Myocyte (in vitro differentiated cells): ENCODE measurements at regions not wholly inside any gene's neighbourhood (a gene's known extent, or its start where the extent isn't known, plus 50 kb on each side); places are given as distances from the start of the nearest gene placed in this dataset.
"Not testable (repeated sequence)": the region's sequence is repeated elsewhere in the genome, so short reads cannot be mapped to it uniquely, and the experiment has no call there.

ENCODE experiments used
- DNase-seq: peaks from one replicate; pipeline ENCODE4 v3.0.0-alpha.2; 2012; ENCODE audit warnings: low read depth

DNA sequence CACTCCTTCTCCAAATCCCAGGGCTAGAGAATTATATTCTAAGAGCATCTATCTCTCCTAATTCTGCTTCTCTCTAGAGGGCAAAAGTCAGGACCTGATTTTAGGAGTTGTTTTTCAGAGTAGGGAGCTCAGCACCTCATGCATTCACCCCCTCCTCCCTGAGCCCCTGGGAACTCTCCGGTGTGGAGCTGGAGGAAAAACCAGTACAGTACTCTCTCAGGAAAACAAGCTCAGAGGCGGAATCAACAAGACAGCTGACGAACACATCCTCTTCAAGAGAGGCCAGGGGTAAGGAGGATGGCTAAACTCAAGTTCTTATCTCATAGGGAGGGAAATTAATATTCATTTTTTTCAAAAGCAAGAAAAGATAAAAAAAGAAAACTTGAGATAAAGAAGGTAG is 120.1 kb upstream of the CDYL start:
- no peak for DNase-seq

DNA sequence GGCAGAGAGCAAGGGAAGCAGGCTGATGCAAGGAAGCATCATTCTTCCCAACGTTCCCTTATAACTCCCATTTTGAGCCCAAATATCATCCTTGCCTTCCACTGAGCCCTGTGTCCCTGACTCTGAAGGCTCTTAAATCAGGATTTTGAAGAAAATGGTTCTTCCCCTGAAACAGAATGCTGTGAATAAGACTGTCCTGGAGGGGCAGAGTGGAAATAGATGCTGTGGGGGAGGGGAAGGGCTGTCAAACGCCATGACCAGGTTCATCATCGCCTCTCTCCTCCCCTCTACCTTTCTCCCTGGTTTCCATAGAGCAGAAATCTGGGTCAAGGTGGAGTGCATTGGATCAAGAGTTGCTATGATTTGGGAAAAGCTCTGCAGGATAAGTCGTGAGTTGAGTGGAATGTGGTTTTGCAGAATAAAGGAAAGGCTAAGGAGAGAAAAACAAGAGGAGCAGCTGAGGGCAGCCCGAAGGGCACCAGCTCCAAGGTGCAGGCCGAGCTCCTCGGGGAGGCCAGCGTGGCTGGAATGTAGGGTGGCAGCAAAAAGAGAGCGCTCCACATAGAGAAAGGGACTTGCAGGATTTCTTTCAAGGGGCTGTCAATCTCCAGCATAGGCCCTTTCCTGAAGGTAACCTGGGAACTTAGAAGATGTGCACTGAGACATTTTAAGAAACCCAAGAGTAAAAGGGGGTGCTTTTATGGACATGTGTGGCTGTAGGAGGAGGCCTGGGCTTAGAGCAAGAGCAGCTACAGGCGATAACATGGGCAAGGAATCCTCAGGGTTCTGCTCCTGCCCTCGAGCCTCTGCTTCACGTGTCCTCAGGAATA is 120.8 kb upstream of the CDYL start:
- DNase-seq: no peak

DNA sequence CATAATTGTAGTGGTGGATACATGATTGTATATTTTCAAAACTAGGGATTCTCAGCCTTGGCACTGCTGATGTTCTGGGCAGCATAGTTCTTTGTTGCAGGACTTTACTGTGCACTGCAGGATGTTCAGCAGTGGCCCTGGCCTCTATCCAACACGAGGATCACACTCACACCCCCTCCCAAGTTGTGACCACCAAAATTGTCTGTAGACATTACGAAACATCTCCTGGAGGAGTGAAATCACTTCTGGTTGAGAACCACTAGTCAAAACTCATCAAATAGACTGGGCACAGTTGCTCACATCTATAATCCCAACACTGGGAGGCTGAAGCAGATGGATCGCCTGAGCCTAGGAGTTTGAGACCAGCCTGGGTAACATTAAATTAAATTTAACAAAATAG is 123.1 kb upstream of the CDYL start:
- DNase-seq: no peak

DNA sequence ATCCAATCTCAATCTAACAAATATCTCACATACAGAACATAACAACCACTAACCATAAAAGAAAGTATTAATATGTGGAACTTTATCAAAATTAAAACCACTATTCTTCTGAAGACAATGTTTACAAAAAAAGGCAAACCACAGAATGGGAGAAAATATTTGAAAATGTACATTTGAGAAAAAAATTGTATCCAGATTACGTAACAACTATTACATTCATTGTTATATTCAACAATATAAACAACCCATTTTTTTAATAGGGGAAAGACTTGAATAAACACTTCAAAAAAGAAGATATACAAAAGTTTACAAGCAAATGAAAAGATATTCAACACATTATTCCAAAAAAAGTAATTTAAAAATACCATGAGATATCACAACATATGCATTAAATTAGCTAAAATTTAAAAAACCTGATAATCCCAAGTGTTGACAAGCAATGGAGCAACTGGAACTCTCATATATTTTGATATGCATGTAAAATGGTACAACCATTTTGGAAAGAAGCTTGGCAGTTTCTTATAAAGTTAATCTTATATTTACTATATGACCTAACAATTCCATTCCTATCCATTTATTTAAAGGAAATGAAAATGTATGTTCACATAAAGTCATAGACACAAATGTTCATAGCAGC is 124.3 kb upstream of the CDYL start:
- DNase-seq: no peak

DNA sequence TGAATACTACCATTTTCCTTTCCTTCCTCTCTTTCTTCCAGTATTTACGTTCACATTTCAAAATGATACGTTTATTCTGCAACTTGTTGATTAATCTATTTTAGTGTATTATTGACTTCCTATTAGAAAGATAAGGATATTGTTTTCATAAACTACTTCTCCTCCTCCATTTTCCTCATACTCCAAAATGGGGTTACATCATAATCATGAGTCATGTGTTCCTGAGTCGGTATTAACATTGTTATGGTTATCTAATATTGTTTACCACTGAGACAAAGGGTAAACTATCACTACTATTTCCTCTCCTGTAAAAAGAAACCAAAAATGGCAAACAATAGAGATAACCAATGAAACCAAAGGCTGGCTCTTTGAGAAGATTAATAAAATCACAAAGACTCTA is 126.5 kb upstream of the CDYL start:
- DNase-seq: no peak

DNA sequence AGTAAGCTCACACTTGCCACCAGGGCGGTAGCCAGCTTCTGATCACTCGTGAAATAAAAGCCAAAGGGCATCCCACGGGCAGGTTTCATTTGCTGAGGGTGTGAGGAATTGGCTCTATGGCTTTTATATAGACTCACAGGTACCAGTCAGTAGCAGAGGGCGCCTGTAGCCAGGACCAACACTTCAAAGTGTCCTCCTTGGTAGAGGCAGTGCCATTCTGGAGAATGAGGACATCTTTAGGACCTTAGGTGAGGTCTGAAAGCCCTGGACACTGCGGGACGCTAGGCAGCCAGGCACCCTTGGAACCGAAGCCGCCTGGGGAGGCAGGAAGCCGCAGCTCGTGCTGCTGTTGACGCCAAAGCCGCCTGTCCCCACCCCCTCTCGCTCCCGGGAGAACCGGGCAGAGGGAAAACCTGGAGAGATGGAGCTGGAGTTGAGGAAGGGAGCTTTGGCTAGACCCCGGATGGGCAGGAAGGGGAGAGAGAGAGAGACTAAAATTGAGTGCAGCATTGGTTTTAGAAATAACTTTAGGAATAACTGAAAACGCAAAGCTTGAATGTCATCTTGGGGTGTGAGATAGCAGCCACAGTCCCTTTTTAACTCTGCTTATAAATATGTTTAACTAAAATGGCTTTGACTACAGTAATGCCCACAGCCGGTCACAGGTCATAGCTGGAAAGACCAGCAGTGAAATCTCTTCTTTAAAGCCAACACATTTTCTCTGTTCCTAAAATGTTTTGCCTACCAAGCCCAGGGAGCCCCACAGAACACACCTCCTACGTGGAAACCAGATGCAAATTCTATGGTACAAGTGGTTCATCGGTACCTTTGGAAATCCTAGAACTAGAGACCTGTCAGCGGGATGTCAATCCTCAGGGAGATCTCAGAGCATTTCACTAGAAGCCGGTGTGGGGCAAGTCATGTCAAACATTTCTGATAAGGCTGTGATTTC is 128.5 kb upstream of the CDYL start:
- DNase-seq: peak; percentile 85

DNA sequence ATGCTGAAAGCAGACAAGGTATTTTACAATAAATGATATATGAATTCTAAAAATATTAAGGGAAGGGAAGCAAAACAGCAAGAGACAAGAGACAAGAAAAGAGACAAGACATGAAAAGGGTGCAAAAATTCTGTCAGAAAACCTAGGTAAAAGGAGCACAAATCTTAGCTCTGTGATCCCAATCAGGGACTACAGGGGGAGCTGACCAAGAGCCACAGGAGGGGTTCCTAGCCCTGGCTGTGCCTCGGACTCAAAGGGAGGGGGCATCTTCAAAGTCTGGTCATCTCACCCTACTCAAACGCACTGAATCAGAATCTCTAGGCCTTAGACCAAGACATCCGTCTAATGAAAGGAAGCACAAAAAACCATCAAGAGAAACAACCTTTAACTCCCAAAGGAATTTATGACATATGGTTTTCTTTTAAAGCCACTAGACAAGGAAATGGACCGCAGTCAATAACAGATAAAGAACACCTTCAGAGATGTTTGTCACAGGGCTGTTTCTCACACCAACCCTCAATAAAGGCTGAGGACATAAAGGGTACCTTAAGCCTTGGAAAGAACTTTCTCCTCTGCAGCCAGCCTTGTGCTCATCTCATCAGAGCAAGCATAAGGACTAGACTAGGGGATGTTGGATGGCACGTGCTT is 130.4 kb upstream of the CDYL start:
- no peak for DNase-seq

DNA sequence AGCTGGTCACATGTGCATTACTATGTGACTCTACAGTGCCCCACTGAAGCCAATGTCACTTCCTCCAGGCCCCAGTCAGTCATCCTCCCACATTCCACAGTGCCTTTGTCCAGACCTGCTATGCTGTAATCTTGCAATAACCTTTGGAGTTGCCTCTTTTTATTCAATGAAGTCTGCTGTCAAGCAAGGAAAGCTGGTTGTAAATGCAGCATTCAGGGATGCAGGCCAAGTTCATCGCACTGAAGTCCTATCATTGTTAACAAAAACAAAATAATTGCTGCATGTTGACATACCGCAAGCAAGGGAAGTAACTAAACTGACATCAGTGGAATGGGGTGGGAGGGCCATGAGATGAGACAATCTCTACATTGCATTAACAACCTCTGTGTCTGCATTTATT is 131.2 kb upstream of the CDYL start:
- no peak for DNase-seq

DNA sequence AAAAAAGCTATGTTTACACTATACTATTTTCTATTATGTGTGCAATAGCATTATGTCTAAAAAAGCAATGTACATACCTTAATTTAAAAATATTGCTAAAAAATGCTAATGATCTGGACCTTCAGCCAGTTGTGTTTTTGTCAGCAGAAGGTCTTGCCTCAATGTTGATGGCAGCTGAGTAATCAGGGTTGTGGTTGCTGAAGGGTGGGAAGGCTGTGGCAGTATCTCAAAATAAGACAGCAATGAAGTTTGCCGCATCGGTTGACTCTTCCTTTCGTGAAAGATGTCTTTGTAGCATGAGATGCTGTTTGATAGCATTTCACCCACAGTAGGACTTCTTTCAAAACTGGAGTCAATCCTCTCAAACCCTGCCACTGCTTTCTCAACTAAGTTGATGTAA is 134.7 kb upstream of the CDYL start:
- DNase-seq: peak; percentile 63

DNA sequence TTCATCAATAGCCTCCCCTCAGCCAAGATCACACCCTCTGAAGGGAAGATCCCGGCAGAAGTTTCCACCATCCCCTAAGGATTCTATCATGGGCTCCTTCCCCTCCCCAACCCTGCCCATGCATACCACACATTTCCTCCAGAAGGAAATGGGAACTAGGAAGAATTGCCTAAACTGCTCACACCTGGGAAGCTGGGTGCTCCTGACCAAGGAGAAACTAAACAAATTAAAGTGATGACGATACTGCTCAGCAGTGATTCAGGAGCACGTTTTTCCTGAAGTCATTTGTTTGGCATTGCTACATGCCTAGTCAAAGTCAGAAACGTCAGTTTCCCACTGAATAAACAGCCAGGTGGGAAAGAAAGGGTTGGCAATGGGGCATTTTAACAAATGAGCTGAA is 136.1 kb upstream of the CDYL start:
- no peak for DNase-seq

DNA sequence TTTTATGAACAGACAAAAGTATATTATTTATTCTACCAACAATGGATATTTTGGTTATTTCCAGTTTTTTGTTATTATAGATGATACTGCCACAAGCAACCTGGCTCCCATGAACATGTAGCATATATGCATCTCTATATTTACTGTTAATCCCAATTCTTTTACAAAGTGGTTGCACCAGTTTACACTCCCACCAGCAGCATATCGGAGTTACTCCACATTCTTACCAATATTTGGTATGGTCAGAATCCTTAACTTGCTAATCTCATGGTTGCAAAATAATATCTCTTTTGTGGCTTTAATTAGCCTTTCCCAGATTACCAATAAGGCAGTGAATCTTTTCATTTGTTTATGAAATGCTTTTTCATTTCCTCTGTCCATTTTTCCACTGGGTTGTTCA is 137.6 kb upstream of the CDYL start:
- no peak for DNase-seq

DNA sequence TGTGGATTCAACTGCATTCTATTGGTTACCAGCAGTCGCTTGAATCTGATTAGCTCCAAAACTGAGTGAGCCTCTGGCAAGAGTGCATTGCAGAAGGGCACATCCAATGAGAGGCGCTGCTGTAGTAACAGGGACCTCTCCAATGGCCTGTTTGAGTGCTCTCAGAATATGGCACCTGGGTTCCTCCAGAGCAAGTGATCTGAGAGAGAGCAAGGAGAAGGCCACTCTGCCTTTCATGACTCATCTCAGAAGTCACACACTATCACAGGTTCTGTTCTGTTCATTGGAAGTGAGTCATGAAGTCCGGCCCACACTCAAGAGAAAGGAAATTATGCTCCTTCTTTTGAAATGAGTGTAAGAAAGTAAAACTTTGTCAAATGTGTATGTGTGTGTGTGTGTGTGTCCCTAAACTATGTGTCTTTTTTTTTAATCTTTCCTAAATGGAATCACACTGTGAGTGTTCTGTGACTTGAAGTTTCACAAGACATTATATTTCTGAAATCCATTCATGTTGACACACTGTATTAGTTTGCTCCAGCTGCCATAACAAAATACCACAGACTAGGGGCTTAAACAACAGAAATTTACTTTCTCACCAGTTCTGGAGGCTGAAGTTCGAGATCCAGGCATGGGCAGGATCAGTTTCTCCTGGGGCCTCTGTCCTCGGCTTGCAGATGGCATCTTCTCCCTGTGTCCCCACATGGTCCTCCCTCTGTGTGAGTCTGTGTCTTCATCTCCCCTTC is 138.3 kb upstream of the CDYL start:
- DNase-seq: peak; percentile 41

DNA sequence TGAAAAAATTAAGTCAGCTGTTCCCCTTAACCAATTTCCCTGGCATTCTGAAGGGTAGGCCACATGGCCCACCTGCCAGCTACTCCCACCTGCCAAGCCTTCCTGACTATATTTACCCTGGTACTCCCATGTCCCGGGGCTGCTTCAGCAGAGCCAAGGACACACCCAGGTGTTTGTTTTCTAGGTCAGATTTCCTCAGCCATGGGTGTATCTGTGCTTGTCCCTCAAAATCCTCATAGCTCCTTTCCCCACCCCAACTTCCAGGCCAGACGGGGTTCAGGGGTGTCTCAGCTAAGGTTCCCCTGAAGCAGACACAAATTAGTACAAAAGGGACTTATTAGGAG is 139.4 kb upstream of the CDYL start:
- no peak for DNase-seq

DNA sequence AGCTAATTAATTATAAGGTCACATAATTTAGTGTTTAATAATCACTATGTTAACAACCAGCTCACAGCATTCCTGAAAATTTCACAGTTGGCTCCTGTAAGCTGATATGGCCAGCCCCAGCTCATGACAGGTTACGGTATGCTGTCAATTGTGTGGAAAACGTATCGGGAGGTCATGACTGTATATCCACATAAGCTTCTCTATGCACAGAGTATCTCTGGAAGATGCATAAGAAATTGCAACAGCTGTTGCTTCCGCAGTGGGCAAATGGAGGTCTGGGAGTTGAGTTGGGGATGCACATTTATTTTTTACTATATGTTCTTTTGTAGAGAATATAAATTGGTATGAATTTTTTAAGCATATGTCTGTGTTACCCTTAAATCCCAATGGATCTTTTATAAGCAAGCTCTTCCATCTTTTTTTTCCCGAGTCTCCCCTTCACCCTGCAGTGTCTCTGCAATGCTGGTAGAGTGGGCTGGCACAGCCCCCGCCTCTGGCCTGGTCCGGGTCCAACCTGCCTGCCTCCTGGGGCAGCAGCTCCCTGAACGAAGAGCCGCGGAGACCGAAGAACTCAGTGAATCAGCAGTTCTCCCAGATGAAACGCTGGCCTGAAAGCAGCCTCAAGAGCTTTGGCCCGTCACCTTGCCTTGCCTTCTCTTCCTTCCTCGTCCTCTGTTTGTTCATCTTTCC is 139.9 kb upstream of the CDYL start:
- no peak for DNase-seq

DNA sequence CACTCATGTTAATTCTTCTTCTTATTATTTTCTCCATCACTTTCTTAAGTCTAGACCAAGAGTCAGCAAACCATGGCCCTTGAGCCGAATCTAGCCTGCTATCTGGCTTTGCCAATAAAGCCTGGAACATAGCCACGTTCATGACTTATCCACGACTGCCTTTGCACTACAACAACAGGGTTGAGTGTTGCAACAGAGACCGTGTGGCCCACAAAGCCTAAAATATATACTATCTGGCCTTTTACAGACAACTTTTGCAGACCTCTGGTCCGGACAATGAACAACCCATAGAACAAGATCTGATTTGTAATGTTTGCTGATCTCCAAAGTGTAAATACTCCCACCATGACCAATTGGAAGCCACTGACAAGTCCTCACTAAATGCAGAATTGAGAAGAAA is 140.5 kb upstream of the CDYL start:
- no peak for DNase-seq

DNA sequence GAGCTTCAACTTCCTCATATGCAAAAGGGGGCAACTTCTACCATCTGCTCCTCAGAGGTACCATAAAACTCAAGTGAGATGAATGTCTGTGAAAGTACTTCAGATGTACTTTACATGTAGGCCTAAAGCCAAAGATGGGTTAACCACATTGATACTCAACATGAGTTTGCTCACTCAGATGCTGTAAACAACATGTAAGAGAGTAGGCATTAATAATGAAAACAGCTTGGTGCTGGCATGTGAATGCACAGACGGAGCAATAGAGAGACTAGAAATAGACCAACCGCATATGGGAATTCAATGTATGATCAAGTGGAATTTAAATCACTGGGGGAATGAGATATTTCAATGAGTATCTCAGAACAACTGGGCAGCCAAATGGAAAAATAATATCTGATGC is 143.8 kb upstream of the CDYL start:
- DNase-seq: no peak

DNA sequence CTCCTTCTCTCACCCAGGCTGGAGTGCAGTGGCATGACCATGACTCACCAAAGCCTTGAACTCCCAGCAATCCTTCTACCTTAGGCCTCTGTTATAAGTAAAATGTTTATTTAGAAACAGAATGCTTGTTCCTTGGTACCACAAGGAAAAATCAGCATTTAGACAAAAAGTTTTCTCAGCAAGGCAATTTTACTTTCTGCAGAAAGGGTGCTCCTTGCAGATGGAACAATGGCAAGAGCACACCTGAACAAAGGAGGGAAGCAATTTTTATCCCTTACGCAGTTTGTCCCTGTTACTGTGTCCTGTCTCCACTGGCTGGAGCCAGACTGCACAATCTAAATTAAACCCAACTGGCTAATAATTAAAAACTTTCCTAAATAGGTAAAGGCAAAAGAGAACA is 146.4 kb upstream of the CDYL start:
- DNase-seq: not testable (repeated sequence)

DNA sequence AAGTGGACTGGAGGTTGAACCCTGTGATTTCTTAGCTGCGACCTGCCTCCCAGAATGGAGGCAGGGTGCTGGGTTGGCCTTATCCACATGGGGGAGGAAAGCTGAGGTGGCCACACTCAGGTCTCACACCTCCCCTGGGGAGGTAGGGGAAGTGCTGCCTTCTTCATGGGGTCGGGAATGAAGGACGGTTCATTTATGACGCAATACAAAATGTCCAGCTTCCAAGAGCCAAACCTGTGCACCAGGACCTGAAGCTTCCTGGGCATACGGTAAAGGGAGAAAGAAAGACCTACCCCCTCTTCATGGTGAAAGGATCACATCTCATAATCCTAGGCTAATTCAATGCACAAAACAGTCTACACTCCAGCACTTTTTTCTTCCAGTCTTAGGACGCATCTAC is 150.6 kb upstream of the CDYL start:
- no peak for DNase-seq

DNA sequence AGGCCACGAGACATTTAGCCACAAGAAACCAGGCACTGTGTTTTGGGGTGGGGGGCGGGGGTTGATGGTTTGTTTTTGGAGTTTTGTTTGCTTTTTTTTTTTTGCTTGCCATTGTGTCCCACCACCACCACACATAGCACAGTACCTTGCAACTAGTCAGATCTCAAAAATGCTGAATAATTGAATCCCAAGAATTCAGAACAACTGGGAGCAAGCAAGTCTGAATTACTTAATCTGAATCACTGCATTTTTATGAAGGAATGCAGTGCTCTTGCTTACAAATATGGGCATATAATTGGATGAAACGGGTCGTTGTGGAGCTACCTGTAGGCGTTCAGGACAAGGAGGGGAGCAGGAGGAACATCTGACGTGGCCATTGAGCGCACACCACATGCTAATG is 151.5 kb upstream of the CDYL start:
- no peak for DNase-seq
